Stimulated activated CD8-positive, alpha-beta memory T cell treated with anti-CD3 and anti-CD28 coated beads, Interleukin-2, amount 100 ng/mL, for 48 hours (primary cell): ENCODE measurements at regions not wholly inside any gene's neighbourhood (a gene's known extent, or its start where the extent isn't known, plus 50 kb on each side); places are given as distances from the start of the nearest gene placed in this dataset.
"Not testable (repeated sequence)": the region's sequence is repeated elsewhere in the genome, so short reads cannot be mapped to it uniquely, and the experiment has no call there.

ENCODE experiments used
- DNase-seq, 2 donors: peaks; one replicate each; pipeline ENCODE4 v3.0.0-alpha.2; 2020; ENCODE audit warnings: low read depth in 2 of 2

- not testable (repeated sequence) for DNase-seq
These were observed 350.6 kb upstream of the NUPR2 start for GRCh38 chr7:56466607-56467525.

- no peak for DNase-seq
These were observed 333.5 kb upstream of the NUPR2 start for GRCh38 chr7:56449762-56450161.

GRCh38 chr7:56447864-56448693, 331.9 kb upstream of the NUPR2 start:
- DNase-seq = no peak

DNA sequence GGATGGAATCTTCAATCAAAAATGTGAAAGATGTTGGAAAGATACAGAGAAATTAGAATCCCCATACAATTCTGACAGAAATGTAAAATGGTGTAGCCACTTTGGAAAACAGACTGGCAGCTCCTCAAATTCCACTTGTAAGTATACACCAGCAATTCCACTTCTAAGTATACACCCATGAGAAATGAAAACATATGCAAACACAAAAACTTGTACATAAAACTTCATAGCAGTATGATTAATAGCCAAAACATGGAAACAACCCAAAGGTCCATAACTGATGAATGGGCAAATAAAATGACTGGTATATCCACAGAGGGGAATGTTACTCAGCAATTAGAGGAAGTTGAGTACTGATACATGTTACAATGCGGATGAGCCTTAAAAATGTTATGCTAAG, 304.3 kb upstream of the NUPR2 start:
- not testable (repeated sequence) for DNase-seq

DNA sequence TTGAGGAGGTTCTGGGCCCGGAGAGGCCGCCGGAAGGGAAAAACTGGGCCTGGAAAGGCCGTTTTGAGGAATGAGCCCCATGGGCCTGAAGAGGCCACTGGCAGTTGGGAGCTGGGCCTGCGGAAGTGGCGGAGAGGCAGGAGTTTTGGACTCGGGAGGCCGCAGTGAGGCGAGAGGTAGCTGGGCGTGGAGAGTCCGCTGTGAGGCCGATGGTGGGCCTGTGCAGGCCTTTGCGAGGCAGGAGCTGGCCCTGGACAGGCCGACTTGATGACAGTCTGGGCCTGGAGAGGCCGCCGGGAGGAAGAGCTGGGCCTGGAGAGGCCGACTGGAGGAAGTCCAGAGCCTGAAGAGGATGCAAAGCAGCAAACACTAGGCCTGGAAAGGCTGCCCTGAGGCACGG, 259.0 kb upstream of the NUPR2 start:
- DNase-seq = no peak

DNA sequence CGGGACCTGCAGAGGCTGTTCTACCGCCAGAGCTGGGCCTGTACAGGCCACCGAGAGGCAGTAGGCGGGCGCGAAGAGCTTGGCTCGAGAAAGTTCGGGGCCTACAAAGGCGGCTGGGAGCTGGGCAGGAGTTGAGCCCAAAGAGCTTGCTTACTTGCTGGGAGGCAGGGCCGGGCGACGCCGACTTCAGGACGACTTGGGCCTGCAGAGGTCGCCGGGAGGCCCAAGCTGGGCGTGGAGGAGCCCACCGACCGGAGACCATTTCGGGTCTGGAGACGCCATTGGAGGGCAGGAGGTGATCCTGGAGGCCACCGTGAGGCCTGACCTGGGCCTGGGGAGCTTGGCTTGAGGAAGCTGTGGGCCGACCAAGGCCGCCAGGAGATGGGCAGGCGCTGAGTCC, 258.4 kb upstream of the NUPR2 start:
- DNase-seq = not testable (repeated sequence)

DNA sequence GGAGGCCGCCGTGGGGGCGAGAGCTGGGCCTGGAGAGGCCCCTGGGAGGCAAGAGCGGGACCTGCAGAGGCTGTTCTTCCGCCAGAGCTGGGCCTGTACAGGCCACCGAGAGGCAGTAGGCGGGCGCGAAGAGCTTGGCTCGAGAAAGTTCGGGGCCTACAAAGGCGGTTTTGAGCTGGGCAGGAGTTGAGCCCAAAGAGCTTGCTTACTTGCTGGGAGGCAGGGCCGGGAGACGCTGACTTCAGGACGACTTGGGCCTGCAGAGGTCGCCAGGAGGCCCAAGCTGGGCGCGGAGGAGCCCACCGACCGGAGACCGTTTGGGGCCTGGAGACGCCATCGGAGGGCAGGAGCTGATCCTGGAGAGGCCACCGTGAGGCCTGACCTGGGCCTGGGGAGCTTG, 257.1 kb upstream of the NUPR2 start:
- DNase-seq = peak in 1 of 2 donors; percentile 41

- DNase-seq = not testable (repeated sequence)
These were observed 255.6 kb upstream of the NUPR2 start for GRCh38 chr7:56371792-56372191.

DNA sequence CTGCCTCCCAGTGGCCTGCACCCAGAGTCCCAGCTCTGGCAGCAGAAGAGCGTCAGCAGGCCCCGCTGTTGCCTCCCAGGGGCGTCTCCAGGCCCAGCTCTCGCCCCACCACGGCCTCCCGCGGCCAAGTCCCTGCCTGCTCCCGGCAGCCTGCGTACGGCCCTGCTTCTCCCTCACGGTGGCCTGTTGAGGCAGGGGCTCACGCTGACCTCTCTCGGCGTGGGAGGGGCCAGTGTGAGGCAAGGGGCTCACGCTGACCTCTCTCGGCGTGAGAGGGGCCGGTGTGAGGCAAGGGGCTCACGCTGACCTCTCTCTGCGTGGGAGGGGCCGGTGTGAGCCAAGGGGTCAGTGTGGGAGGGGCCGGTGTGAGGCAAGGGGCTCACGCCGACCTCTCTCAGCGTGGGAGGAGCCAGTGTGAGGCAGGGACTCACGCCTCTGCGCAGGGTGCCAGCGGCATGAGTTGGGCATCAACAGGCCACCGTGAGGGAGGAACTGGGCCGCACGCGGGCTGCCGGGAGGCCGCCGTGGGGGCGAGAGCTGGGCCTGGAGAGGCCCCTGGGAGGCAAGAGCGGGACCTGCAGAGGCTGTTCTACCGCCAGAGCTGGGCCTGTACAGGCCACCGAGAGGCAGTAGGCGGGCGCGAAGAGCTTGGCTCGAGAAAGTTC, 254.1 kb upstream of the NUPR2 start:
- DNase-seq = not testable (repeated sequence)

GRCh38 chr7:56367914-56368313, 251.7 kb upstream of the NUPR2 start:
- not testable (repeated sequence) for DNase-seq

GRCh38 chr7:56367411-56367810, 251.2 kb upstream of the NUPR2 start:
- not testable (repeated sequence) for DNase-seq

DNA sequence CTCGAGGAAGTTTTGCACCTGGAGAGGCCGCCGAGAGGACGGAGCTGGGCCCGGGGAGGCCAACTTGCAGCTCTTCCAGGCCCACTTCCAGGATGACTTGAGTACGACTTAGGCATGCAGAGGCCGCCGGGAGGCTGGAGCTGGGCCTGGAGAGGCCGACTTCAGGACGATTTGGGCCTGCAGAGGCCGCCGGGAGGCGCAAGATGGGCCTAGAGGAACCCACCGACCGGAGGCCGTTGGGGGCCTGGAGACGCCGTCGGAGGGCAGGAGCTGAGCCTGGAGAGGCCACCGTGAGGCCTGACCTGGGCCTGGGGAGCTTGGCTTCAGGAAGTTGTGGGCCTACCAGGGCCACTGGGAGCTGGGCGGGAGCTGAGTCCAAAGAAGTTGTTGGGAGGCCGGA, 250.5 kb upstream of the NUPR2 start:
- DNase-seq = not testable (repeated sequence)

- DNase-seq = not testable (repeated sequence)
These were observed 236.4 kb upstream of the NUPR2 start for GRCh38 chr7:56352576-56352975.

DNA sequence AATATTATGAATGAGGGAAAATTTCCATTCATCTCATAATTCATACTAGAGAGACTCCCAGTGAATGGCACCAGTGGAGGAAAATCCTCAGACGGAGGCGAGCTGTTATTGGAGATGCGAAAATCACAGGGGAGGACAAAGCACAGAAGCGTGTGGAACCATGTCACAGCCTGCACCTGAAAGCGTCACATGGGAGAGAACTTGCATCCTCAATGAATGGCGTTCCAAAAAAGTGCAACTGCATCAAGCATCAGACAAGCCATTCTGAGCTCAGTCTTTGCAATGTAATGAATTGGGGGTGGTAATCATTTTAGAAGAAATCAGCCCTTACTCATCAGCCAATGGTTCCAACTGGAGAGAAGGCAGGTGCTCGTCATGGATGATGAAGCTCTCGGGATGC, 235.0 kb upstream of the NUPR2 start:
- DNase-seq = not testable (repeated sequence)

DNA sequence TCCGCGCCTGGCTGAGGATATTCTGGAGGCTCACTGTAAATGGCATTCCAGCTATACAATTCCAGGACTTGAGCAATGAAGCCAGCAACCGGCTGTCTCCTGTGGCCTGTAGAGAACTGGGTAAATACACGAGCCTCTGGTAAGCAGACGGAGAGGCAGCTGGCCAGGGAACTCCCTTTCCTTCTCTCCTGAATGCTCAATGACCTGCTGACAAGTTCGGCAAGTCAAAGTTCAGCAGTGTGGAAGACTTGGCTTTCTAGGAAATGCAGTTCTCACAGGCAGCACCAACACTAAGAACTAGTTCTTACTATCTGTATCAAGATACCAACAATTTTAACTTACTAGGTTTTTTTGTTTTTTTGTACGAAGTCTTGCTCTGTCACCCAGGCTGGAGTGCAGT, 232.1 kb upstream of the NUPR2 start:
- DNase-seq = not testable (repeated sequence)

DNA sequence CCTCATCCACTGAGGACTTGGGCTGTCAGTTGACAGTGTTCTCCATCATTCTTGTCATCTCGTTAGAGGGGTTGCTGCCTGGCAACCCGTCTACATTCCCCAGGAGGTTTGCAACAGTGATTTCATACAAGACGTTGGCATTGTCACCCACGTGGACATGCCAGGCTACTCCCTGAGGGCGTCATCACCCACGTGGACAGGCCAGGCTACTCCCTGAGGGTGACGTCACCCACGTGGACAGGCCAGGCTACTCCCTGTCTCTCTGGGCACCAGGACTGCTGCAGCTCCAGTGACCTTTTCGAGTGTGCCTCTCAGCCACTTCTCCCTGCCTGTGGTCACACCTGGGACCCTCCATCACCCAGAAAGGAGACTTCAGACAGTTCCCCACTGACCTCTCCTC, 212.1 kb upstream of the NUPR2 start:
- DNase-seq = not testable (repeated sequence)

DNA sequence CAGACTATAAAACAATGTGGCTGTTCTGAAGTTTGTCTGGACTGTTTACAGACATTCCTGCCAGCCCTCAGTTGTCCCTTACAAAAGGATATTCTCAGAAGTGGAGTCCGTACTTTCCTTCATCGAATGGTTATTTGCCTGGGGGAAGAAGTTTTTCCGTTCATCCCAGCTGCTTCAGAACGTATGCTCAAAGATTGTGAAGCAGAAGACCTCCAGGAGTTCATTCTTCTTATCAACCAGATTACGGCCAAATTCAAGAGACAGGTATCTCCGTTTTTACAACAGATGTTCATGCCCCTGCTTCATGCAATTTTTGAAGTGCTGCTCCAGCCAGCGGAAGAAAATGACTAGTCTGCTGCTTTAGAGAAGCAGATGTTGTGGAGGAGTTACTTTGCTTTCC, 174.3 kb upstream of the NUPR2 start:
- no peak for DNase-seq

- DNase-seq = no peak
These were observed 171.4 kb upstream of the NUPR2 start for GRCh38 chr7:56287429-56288138.

DNA sequence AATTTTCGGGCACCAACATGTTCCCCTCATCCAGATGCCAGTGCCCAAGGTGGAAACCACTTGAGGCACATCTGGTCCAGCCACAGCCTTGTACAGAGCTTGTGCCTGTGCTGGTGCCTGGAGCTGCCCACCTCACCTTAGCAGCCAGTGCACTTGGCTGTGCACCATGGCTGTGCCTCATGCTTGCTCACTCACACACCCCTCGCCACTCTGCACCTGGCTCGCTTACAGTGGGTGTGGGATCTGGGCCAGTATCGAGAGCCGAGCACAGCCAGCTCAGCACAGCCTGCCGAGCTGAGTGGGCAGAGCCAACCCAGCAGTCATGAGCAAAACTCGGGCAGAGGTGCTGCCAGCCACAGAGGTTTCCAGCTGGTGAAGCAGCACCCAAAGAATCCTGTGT, 139.9 kb upstream of the NUPR2 start:
- DNase-seq = no peak

GRCh38 chr7:56250135-56250534, 133.9 kb upstream of the NUPR2 start:
- no peak for DNase-seq

- no peak for DNase-seq
These were observed 113.4 kb upstream of the NUPR2 start for GRCh38 chr7:56229631-56230030.
